T-cell (primary cell): ENCODE measurements at regions not wholly inside any gene's neighbourhood (a gene's known extent, or its start where the extent isn't known, plus 50 kb on each side); places are given as distances from the start of the nearest gene placed in this dataset.
"Not testable (repeated sequence)": the region's sequence is repeated elsewhere in the genome, so short reads cannot be mapped to it uniquely, and the experiment has no call there.

Experiments used
- ATAC-seq, 4 experiments: fragments of 200-7000 bp in 3 of 4; fragments of 150-1000 bp in 1 of 4; cut with Tn5 transposase; replicated peaks in 1 of 4; 1 replicate in 3 of 4; 2 replicates in 1 of 4; pipeline ENCODE4 v1.10.0; 2021; ENCODE audit warnings: moderate library complexity in 3 of 4, mild to moderate bottlenecking in 2 of 4, moderate number of reproducible peaks in 1 of 4
- CTCF ChIA-PET, 2 donors: fragments of 300-600 bp; sonication (Branson Sonifier 250); formaldehyde crosslinking; loops; one replicate each; lab custom pipeline; 2022; ENCODE audit warnings: antibody characterized with exemption in 2 of 2; lab: Charles Lee
- POLR2A ChIA-PET, 2 donors: fragments of 300-600 bp; sonication (Branson Sonifier 250); formaldehyde crosslinking; loops; one replicate each; lab custom pipeline; 2022; ENCODE audit warnings: antibody characterized with exemption in 2 of 2; lab: Charles Lee
- DNase-seq, 35 experiments: peaks; one replicate each; pipeline versions ENCODE4 v3.0.0 to v3.0.0-alpha.2; 2013 to 2023
- H3K27ac ChIP-seq: one replicate; pipeline ENCODE4 v1.5.1; 2013; ENCODE audit warnings: low read length
- H3K27me3 ChIP-seq, 2 experiments: replicated peaks in 1 of 2; 1 replicate in 1 of 2; 2 replicates in 1 of 2; pipeline versions ENCODE4 v1.6.1 to v1.7.0; 2013; ENCODE audit warnings: low read length in 1 of 2, mixed read lengths in 1 of 2; ENCODE audit not compliant: control insufficient read depth in 2 of 2, insufficient read depth in 2 of 2; ENCODE audit errors: extremely low read depth in 1 of 2
- H3K36me3 ChIP-seq, 2 donors: 1 replicate in 1 of 2; 2 replicates in 1 of 2; pipeline versions ENCODE4 v1.6.1 to v1.7.0; 2013; ENCODE audit warnings: low read length in 1 of 2; ENCODE audit not compliant: control insufficient read depth in 2 of 2, insufficient read depth in 1 of 2; ENCODE audit errors: extremely low read depth in 1 of 2
- H3K4me1 ChIP-seq, 2 experiments: 1 replicate in 1 of 2; 2 replicates in 1 of 2; pipeline versions ENCODE4 v1.6.1 to v1.7.0; 2013; ENCODE audit warnings: low read length in 2 of 2, mixed read lengths in 1 of 2; ENCODE audit not compliant: insufficient read depth in 2 of 2, control insufficient read depth in 1 of 2; ENCODE audit errors: extremely low read depth in 1 of 2
- H3K4me3 ChIP-seq, 2 donors: 1 replicate in 1 of 2; 2 replicates in 1 of 2; pipeline versions ENCODE4 v1.5.1 to v1.7.0; 2013; ENCODE audit warnings: mild to moderate bottlenecking in 2 of 2, low read length in 1 of 2, moderate library complexity in 1 of 2; ENCODE audit not compliant: control insufficient read depth in 1 of 2; ENCODE audit errors: extremely low read depth in 1 of 2
- H3K9me3 ChIP-seq: 2 replicates; pipeline ENCODE4 v1.7.0; 2013
- H3K27ac Mint-ChIP-seq, 2 donors: one replicate each; pipeline ENCODE4 v1.8.0; 2020 to 2021; ENCODE audit warnings: mild to moderate bottlenecking in 2 of 2, mixed read lengths in 2 of 2
- H3K27me3 Mint-ChIP-seq, 2 donors: one replicate each; pipeline ENCODE4 v1.8.0; 2021 to 2022; ENCODE audit warnings: mixed read lengths in 2 of 2
- H3K36me3 Mint-ChIP-seq: one replicate; pipeline ENCODE4 v1.8.0; 2021; ENCODE audit warnings: mixed read lengths
- H3K4me1 Mint-ChIP-seq, 3 donors: one replicate each; pipeline ENCODE4 v1.8.0; 2020 to 2022; ENCODE audit warnings: mixed read lengths in 3 of 3, mild to moderate bottlenecking in 1 of 3
- H3K4me3 Mint-ChIP-seq, 3 donors: one replicate each; pipeline ENCODE4 v1.8.0; 2020 to 2022; ENCODE audit warnings: mild to moderate bottlenecking in 3 of 3, mixed read lengths in 3 of 3, moderate library complexity in 3 of 3
- H3K9me3 Mint-ChIP-seq, 3 donors: one replicate each; pipeline ENCODE4 v1.8.0; 2020 to 2022; ENCODE audit warnings: mixed read lengths in 3 of 3
- WGBS: methylation state at CpG from one replicate; pipeline ENCODE4 v1.1.5; 2013; ENCODE audit warnings: missing lambda C conversion rate; ENCODE audit not compliant: insufficient coverage; 5-methylcytosine and 5-hydroxymethylcytosine counted together

DNA sequence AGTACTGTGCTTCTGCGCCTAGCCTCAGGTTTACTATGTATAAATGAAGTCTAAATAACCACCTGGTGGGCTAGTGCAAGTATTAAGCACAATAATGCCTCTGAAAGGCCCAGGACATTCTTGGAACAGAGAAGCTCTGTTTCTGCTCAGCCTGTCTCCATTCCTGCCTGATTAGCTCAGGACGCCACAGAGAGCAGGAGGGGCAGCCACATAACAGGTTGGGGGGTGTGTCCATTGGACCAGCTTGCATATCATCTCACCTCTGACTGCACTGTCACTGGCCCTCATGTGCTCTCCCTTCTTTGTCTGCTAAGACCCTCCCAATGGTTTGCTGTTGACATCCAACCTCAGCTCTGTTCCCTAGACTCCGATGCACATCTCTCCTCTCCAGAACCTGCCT is 52.8 kb upstream of the IKZF1 start:
- WGBS: 80% methylated on average over 3 of the region's 3 CpGs
- DNase-seq: no peak
- Histone ChIP-seq H3K4me1 (peaks cover 0 to 2% of the 10 kb centered on the region in 2 experiments), H3K9me3 (no peaks in the 10 kb centered on the region), H3K27ac (no peak overlapping the region), H3K27me3 (no peaks in the 10 kb centered on the region), H3K4me3 (no peak overlapping the region), H3K36me3 (no peaks in the 10 kb centered on the region)
- POLR2A ChIA-PET: no interaction called here
- Mint-ChIP-seq H3K27me3 (no peaks in the 10 kb centered on the region), H3K36me3 (peaks cover 6% of the 10 kb centered on the region), H3K27ac (peak overlapping the region in 1 of 2 donors; percentile 26), H3K9me3 (peaks cover under 1 to 5% (median 3%) of the 10 kb centered on the region in 3 donors), H3K4me3 (no peak overlapping the region), H3K4me1 (peaks cover 26 to 51% (median 38%) of the 10 kb centered on the region in 3 donors)
- CTCF ChIA-PET: interaction anchor here in 1 of 2 donors (0.9 kb wide), 1 partner anchor 12 kb away, joined by 3 read pairs; no protein-coding TSS in a partner anchor
- no peak for ATAC-seq

DNA sequence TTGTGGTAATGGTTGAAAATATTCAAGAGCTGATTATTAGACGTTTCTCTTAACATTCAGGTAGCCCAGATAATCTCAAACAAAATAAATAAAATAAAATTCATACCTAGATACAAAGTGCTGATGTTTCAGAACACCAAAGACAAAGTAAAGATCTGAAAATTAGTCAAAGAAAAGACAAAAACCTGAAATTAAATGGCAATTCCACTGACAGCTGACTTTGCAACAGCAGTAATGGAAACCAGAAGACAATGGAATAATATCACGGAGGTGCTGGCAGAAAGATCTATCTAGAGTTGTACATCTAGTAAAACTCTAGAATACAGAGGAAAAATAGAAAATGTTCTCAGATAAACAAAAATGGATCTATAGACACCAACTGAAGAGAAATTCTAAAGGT is 58.0 kb upstream of the IKZF1 start:
- POLR2A ChIA-PET: interaction anchor here in 1 of 2 donors (0.6 kb wide), 1 partner anchor 40 kb away, joined by 9 read pairs; no protein-coding TSS in a partner anchor
- H3K4me1 ChIP-seq: no peaks in the 10 kb centered on the region
- no peak overlapping the region for H3K27ac ChIP-seq
- no peak for ATAC-seq
- Mint-ChIP-seq H3K4me1 (peaks cover 10 to 32% (median 14%) of the 10 kb centered on the region in 3 donors), H3K27me3 (no peaks in the 10 kb centered on the region), H3K27ac (no peak overlapping the region), H3K9me3 (peaks cover 8 to 22% (median 11%) of the 10 kb centered on the region in 3 donors), H3K4me3 (no peak overlapping the region), H3K36me3 (peaks cover 11% of the 10 kb centered on the region)
- WGBS: no CpG with 5 or more reads among the region's 2 CpGs
- no peaks in the 10 kb centered on the region for H3K36me3 ChIP-seq
- CTCF ChIA-PET: interaction anchor here in 1 of 2 donors (0.6 kb wide), 1 partner anchor 92 kb away, joined by 3 read pairs; no protein-coding TSS in a partner anchor
- no peaks in the 10 kb centered on the region for H3K27me3 ChIP-seq
- H3K9me3 ChIP-seq: peaks cover 6% of the 10 kb centered on the region
- H3K4me3 ChIP-seq: no peak overlapping the region
- DNase-seq: no peak

DNA sequence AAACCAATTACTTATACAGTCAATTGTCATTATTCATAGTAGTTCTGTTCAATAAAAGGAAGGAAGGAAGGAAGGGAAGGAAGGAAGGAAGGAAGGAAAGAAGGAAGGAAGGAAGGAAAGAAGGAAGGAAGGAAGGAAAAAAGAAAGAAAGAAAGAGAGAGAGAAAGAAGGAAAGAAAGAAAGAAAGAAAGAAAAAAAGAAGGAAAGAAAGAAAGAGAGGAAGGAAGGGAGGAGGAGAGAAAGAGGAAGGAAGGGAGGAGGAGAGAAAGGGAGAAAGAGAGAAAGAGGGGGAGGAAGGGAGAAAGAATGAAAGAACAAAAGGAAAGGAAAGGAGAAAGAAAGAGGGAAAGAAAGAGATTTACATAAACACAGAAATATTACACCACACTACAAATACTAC is 62.4 kb upstream of the IKZF1 start:
- H3K27me3 Mint-ChIP-seq, H3K4me1 ChIP-seq, H3K9me3 ChIP-seq, DNase-seq, POLR2A ChIA-PET, H3K4me3 ChIP-seq, H3K4me3 Mint-ChIP-seq, H3K27ac ChIP-seq, H3K27me3 ChIP-seq, H3K36me3 ChIP-seq, H3K27ac Mint-ChIP-seq, ATAC-seq: not testable (repeated sequence)
- CTCF ChIA-PET: interaction anchor here in 1 of 2 donors (1.0 kb wide), 1 partner anchor 46 kb away, joined by 3 read pairs; no protein-coding TSS in a partner anchor
- Mint-ChIP-seq H3K9me3 (peaks cover 11 to 24% (median 13%) of the 10 kb centered on the region in 3 donors), H3K36me3 (peaks cover 11% of the 10 kb centered on the region), H3K4me1 (peaks cover 15 to 23% (median 22%) of the 10 kb centered on the region in 3 donors)

DNA sequence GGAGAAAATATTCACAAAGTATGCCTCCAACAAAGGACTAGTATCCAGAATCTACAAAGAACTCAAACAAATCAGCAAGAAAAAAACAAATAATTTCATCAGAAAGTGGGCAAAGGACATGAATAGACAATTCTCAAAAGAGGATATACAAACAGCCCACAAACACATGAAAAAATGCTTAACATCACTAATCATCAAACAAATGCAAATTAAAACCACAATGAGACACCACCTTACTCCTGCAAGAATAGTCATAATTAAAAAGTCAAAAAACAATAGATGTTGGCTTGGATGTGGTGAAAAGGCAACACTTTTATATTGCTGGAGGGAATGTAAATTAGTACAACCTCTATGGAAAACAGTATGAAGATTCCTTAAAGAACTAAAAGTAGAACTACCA is 63.8 kb upstream of the IKZF1 start:
- H3K36me3 Mint-ChIP-seq, CTCF ChIA-PET, H3K27me3 ChIP-seq, H3K27me3 Mint-ChIP-seq, H3K27ac ChIP-seq, H3K4me3 ChIP-seq, DNase-seq, H3K9me3 ChIP-seq, POLR2A ChIA-PET, H3K4me1 ChIP-seq, H3K36me3 ChIP-seq: not testable (repeated sequence)
- peak overlapping the region; percentile 54 to 68 for H3K27ac Mint-ChIP-seq
- peaks cover 6 to 19% (median 13%) of the 10 kb centered on the region in 3 donors for H3K9me3 Mint-ChIP-seq
- peaks cover 20 to 32% (median 29%) of the 10 kb centered on the region in 3 donors for H3K4me1 Mint-ChIP-seq
- ATAC-seq: peak in 2 of 4 experiments; percentile 53 to 55
- peak overlapping the region in 1 of 3 donors; percentile 5 for H3K4me3 Mint-ChIP-seq

DNA sequence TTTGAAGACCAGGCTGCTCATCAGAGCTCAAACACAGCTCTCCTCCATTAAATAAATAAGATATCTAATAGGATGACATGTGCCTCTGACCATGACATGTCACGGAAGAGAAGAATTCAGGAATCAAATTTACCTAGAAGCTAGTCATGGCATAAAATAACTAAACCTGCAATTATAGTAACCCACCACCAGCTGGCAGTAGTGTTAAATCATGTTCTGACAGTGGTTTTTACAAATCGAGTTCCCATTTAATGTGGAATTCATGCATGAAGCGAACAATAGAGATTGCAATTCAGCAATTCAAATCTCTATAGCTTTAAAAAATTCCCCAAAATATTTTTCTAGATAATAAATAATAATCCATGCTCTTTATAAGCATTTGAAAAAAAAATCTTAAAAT is 74.6 kb upstream of the IKZF1 start:
- H3K9me3 Mint-ChIP-seq: peaks cover 0 to 9% (median 4%) of the 10 kb centered on the region in 3 donors
- ChIA-PET CTCF (interaction anchor here (0.8 to 1.1 kb wide), 5 partner anchors 24 to 138 kb away, joined by 3 to 5 read pairs (median 4); no protein-coding TSS in a partner anchor), POLR2A (no interaction called here)
- H3K27me3 Mint-ChIP-seq: no peaks in the 10 kb centered on the region
- DNase-seq (peak in 1 of 35 experiments; percentile 52), ATAC-seq (no peak)
- peaks cover 4% of the 10 kb centered on the region for H3K9me3 ChIP-seq
- no peaks in the 10 kb centered on the region for H3K36me3 ChIP-seq
- no peak overlapping the region for H3K4me3 ChIP-seq
- no peak overlapping the region for H3K27ac ChIP-seq
- WGBS: no CpG with 5 or more reads among the region's 3 CpGs
- peaks cover 7 to 13% of the 10 kb centered on the region in 2 experiments for H3K4me1 ChIP-seq
- H3K27me3 ChIP-seq: no peaks in the 10 kb centered on the region
- peaks cover 37 to 44% (median 38%) of the 10 kb centered on the region in 3 donors for H3K4me1 Mint-ChIP-seq
- H3K27ac Mint-ChIP-seq: no peak overlapping the region
- H3K36me3 Mint-ChIP-seq: peaks cover 4% of the 10 kb centered on the region
- H3K4me3 Mint-ChIP-seq: no peak overlapping the region

DNA sequence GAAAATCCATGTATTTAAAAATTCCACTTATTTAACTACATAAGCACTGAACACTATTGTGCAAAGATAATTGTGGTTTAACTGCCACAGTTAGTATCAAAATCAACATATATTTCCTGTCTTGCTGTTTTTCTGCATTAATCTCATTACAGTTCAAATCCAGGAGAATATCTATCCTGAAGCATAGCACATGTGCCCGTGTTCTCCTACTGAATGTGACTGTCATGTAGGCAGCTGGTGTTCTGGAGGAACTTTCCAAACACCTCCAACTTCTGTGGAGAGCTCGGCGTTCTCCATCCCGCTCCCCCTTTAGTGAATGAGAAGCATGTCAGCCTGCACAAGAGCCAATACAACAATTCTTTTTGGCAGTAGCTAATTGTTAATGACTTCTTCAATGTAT is 76.4 kb upstream of the IKZF1 start:
- CTCF ChIA-PET: interaction anchor here (0.6 to 2.0 kb wide), 7 partner anchors 9 to 141 kb away, joined by 3 to 7 read pairs (median 3); no protein-coding TSS in a partner anchor
- Mint-ChIP-seq H3K36me3 (peaks cover 9% of the 10 kb centered on the region), H3K27me3 (no peaks in the 10 kb centered on the region), H3K4me1 (peaks cover 37 to 44% (median 38%) of the 10 kb centered on the region in 3 donors), H3K4me3 (peak overlapping the region; percentile 64 to 74 (median 68)), H3K9me3 (peaks cover 0 to 9% (median 4%) of the 10 kb centered on the region in 3 donors), H3K27ac (peak overlapping the region; percentile 91 to 92)
- H3K4me1 ChIP-seq: peaks cover 7 to 13% of the 10 kb centered on the region in 2 experiments
- H3K27ac ChIP-seq: no peak overlapping the region
- H3K27me3 ChIP-seq: no peaks in the 10 kb centered on the region
- POLR2A ChIA-PET: interaction anchor here in 1 of 2 donors (0.8 kb wide), 1 partner anchor 16 kb away, joined by 3 read pairs; no protein-coding TSS in a partner anchor
- DNase-seq (no peak), ATAC-seq (peak; percentile 23 to 45 (median 32))
- H3K9me3 ChIP-seq: peaks cover 4% of the 10 kb centered on the region
- H3K36me3 ChIP-seq: no peaks in the 10 kb centered on the region
- WGBS: no CpG with 5 or more reads among the region's 4 CpGs
- H3K4me3 ChIP-seq: no peak overlapping the region
